Hepatic stellate cell (primary cell): ENCODE measurements at regions not wholly inside any gene's neighbourhood (a gene's known extent, or its start where the extent isn't known, plus 50 kb on each side); places are given as distances from the start of the nearest gene placed in this dataset.
"Not testable (repeated sequence)": the region's sequence is repeated elsewhere in the genome, so short reads cannot be mapped to it uniquely, and the experiment has no call there.

ENCODE experiments used
- DNase-seq: peaks from one replicate; pipeline ENCODE4 v3.0.0; 2011; ENCODE audit warnings: low spot score

DNA sequence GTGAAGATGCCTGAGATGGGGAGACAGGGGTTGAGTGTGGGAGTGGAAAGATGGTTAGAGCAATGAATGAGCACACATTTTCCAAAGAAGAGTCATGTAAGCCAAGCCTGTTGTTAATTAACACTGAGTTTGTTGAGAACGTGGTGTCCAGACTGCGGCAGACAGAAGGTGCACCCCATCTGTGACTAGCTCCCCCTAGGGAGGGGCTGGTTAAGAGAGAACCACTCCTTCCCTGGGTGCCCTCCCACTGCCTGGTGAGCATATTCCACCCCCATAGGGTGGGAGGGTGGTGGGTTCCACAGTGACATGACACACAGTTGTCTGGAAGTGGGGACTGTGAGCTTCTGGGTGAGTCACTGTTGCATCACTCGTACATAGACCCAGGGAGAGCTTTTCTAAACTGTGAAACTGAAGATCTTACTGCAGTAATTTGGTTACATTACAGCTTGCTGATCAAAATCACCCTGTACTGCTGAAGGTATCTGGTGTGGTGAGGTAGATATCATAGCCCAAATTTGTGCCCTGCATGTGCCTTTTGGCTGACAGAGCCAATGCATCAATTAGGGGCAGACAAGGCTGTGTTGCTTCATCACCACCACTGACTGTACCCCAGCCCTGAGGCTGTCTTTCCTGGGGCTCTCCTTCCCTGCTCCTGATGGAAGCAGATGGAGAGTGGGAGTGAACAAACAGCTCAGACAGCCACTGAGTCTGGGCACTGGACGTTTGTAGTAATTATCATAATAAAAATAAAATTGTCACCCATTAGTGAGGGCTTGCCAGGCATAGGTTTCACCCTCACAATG lies 150.9 kb downstream of the EMP1 start:
- peak; percentile 4 for DNase-seq

DNA sequence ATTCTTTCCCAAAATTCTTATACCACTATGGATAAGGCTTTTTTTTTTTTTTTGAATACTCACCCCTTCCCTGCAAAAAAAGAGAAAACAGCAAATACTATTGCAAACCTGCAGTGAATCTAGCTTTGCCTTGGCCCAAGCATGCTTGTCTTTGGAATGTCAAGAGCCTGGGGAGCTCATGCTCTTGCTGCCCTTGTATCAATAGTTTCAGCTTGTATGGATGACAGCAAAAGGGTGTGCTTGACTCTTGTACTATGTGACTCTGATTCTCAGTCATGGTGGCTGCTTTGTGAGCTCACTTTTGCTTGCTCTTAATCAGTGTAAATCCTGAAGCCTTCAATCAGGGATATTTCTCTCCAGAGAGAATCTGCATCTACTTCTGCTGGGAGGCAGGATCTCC lies 149.2 kb downstream of the EMP1 start:
- no peak for DNase-seq

DNA sequence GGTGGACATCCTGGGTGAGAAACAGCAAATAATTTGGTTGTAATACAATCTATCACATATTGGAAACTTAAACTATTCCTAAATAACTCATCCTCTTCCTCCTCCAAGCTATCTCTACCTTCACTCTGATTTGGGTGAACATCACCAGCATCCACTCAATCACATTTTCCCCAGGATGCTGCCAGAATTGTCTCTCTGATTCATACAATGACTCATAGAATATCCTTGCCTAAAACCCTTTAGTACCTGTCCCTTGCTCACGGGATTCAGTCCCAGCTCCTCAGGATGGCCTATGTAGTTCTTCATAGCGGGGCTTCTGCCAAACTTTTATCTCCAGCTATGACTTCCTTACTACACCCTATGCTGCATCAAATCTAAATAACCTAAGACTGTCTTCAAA lies 146.8 kb downstream of the EMP1 start:
- no peak for DNase-seq

DNA sequence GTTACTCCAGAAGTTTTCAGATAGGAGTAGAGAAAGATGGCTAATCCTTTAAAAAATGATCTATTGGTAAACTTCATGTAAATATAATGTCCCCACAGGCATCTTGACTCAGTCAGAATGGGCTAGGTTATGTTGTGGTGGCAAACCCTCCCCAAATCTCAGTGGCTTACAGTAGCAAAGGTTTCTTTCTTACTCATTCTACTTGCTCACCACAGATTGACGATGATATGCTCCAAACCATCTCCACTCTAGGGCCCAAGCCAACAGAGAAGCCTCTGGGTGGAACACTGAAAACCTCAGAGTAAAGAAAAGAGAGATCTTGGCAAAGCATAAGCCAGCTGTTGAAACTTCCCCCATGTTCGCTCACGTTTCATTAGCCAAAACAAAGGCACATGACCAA lies 146.4 kb downstream of the EMP1 start:
- no peak for DNase-seq

DNA sequence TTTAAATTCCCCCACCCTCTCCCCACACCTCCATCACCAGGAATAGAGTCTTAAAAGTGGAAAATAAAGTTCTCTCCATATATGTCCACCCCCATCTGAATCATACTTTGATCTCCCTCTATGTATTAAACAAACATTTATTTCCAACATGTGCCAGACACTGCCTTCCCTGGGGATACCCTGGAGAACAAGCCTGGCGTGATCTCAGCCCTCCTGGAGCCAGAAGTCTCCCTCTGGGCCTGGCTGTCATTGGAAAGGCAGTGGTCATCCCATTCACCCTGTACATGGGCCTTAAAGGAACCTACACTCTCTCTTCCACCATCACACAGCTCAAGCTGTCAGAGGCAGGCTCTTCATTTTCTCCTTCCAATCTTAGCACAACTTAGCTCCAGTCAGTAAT lies 143.6 kb downstream of the EMP1 start:
- no peak for DNase-seq

DNA sequence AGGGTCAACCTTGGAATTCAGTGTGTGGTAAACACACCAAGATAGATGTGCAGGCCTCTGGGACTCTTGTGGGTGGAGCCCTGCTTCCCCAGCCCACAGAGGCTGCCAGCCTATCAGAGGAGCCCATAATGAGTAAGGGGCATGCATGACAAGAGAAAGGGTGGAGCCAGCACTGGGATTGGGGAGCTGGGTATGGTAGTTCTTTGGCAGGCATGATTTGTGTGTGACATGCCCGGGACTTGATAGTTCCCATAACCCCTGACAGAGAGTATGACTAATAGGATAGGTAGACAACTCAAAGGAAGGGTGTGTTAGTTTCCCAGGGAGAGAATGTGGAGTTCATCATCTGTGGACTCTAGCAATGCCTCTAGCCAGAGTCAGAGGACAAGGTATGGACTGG lies 143.0 kb downstream of the EMP1 start:
- DNase-seq: no peak

DNA sequence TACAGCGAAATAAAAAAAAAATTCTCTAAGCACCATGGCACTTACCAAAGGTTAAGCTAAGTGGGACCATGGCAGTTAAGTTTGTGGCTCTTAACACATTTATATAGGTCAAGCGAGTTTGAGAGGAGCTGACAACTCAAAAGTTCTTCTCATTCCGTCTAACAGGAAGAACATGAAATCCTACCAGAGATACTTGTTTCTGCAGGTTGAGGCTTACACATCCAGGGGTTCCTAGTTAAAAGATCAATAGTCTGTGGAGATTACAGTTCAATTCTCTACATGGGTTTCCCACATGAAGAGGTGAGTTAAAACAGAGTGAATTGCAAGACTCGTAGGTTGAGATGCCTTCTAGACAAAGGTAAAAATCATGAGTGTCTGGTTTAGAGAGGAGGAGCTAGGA lies 142.6 kb downstream of the EMP1 start:
- no peak for DNase-seq

DNA sequence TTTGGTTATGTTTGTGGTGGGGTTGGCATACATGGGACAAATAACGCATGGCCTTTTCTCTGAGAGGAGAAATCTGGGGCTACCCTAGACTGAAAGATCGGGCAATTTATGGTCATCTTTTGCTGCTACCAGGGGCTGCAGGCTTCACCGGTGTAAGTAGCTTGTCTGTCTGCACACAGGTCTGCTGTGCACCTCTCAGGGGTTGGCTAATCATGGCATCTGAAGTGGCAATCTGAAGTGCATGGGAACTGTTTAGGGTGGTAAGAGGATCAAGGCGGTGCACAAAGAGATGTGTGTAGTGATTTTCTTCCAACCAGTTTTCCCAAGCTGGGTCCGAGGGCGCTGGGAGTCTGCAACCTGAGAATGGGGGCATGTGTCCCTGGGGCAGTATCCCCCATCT lies 141.3 kb downstream of the EMP1 start:
- DNase-seq: no peak

DNA sequence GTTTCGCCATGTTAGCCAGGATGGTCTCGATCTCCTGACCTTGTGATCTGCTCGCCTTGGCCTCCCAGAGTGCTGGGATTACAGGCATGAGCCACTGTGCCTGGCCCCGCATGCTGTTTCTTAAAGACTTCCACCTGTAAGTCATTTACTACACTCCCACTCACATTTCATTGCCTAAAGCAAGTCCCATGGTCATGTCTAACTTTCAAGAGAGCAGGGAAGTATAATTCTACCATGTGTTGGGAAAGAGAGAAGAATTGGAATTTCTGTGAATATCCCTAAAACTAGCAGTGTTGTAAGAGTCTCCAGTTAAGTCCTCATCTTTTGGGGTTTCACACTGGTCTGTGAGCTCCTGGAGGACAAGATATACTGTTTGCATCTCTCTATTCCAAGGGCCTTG lies 139.7 kb downstream of the EMP1 start:
- no peak for DNase-seq

DNA sequence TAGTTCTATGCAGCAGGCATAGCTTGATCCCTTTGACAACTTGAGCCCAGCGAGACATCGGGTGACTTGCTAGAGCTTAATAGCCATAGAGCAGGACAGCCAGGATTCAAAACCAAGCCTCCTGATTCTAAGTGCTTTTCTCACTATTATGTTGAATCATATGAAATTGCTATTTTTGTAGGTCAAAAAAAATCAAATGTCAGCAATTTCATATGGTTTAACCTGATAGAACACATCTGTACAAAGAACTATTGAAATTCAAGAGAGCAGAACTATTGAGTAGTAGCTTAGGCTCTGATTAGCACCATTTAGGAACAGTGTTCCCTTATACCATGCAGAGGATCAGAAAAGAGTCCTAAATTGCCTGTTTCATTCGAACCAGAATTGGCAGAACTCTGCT lies 132.0 kb downstream of the EMP1 start:
- DNase-seq: no peak

DNA sequence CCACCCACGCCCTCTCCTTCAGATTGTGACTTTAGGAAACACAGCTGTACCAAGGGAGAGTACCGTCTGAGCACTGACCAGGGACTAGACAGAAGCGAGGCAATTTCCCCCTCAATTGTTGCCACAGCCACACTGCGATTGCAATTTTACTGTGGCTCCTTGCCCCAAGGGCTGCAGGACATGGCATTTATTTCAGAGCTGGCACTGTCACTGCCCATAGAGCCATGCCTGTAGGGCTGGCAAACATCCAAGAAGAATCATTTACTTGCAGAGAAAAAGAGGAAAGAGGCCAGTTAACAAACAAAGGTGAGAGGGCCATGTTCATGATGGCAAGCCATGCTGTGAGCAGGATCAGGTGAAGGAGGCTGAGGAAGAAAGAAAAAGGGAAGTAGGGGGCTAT lies 129.6 kb downstream of the EMP1 start:
- DNase-seq: no peak

DNA sequence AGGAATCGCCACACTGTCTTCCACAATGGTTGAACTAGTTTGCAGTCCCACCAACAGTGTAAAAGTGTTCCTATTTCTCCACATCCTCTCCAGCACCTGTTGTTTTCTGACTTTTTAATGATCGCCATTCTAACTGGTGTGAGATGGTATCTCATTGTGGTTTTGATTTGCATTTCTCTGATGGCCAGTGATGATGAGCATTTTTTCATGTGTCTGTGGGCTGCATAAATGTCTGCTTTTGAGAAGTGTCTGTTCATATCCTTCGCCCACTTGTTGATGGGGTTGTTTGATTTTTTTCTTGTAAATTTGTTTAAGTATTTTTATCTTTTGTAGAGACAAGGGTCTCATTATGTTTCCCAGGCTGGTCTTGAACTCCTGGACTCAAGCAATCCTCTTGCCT lies 128.5 kb downstream of the EMP1 start:
- DNase-seq: not testable (repeated sequence)

DNA sequence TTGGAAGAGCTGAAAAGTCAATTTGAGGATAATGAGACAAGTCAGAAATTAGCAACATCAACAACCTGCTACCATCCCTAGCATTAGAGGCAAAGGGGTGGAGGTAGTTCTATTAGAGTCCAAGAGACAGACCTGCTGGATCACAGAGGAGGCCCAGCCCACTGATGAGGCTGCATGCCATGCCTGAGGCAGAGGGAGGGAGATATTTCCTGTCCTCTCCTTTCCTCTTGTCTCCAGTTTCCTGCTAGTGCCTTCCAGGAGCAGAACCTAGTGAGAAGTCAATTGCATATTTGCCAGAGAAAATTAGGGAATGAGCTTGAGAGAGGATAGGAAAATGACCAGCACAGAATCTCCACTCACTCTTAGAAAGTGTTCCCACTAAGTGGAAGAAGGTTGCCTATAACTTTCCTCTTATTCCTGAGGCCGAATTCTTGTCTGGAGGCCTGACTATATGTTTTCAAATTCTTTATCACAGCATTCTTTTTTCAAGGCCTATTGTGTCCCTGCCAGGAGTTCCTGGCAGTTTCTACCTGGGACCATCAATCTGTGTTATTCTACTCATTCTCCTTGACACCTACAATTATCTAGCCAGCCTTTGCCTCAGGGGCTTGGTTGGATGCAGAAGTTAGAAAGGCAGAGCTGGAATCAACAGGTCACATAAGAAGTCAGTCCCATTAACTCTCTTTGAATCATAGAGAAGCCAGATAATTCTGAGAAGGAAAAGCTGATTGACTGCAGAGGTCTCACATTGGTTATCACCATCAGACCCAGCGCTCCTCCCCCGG lies 121.9 kb downstream of the EMP1 start:
- no peak for DNase-seq

DNA sequence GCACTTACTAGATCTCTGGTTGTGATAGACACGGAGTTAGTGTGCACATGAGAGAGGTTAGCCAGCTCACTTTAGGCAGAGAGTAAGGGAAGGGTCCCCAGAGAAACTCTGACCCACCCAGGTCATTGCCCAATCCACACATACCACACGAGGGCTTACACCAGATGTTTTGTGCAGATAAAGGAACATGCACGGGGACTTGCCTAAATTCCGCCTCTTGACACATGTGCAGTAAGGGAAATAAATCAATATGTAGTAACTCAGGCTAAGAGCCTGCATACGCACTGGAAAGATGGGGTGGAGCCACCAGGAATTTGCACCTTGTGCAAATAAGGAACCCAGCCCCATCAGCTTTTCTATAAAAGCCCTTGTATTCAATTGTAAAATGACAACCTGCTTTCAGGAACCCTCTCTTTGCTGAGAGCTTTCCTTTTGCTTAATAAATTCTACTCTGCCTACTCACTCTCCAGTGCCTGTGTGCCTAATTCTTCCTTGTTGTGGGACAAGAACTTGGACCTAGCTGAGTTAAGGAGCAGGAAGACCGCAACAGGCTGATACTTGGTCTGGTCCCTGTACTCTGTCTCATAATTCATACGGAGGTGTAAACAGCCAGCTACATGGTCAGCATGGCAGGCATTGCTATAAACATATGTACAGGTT lies 120.2 kb downstream of the EMP1 start:
- no peak for DNase-seq

DNA sequence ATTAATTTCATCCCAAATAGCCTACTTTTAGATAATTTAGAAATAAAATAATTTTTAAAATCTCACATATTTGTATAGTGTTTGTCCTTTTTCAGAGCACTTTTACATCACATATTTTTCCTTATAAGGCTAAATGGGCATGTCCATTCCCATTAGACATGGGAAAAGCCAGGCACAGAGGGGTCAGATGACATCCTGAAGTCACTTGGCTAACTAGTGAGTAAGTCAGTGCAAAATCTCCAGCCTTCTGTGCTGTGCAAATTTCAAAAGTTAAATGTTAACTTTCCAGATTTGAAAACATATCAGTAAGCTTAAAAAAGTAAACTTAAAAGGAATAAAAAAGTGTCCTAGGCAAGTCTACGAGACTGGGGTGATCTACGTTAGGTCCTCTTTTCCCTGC lies 117.4 kb downstream of the EMP1 start:
- DNase-seq: no peak

DNA sequence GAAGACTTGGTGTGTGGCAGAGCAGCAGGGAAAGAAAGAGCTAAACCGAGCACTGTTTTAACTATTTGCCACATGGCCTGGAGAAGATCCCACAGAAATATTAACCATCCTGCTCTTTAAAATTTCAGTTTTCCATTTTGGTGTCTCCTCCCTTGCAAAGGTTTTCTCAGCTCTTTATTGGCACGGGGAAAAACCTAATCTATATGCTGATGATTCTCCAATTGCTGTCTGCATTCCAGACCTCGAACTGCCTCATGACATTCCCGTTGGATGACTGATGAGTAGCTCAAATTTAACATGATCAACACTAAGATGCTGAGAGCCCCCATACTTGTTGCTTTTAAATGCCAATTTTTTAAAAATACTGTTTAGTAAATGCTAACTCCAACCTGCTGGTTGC lies 115.0 kb downstream of the EMP1 start:
- DNase-seq: no peak

DNA sequence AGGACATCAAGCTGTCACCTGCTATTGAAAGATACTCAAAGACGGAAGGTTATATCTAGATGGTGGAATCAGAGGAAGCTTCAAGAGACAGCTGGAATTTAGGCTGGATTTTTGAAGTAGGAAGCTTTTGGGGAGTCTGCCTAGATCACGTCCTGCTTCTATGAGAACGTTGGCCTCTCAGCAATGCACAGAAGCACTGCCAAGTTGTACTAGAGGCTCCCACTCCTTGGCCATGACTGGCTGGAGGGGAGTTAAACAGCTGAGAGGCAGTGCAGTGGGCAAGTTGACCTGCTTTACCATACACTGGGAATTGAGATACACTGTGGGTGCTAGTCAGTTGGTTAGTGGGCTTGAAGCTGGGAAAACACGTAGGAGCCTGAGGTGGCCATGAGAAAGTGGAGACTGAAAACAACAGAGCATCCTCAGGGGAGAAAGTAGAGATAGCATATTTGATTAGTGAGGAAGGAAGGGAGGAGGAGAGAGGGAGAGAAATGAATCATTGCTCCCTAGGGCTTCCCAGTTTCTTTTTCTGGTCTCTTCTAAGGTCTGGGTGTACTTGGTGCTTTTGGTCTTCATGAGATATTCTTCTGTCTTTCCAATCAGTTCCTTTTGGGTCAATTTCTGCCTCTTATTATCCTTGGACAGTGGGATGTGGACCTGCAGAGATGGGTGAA lies 110.8 kb downstream of the EMP1 start:
- no peak for DNase-seq

DNA sequence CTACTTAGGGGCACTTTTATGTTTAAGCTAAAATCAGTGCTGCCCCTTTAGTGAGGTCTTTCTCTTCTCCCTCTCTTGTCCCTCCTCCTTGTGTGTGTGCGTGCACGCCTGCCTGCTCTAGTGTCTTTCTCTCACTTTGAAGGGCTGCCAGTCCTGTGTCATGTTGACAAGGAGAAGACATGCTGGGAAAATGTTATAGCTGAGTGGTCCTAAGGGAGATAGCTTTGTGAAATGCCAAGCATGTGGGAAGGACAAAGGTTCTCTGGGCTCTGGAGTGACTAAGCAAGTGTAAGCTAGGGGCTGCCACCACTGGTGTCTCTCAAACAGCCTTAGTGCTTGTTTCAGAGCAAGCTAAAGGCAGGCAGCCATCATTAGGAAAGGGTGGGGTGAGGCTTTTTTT lies 108.4 kb downstream of the EMP1 start:
- no peak for DNase-seq

DNA sequence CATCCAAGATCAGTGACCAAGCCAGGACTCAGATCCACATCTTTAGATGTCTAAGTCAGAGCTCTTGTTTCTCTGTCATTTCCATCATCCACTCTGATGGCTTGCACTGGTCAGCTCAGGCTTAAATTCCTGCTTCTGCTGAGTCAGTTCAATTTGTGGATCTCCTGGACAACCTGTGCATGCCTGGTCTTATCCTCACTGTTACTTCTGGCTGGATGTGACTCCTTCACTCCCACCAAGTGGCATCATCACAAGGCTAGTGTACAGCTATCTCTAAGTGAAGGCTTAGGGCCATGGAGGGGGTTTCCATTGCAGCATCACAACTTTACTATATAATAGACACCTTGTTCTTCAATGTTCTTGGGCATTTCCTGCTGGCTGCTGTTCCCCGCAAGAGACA lies 102.9 kb downstream of the EMP1 start:
- DNase-seq: no peak

DNA sequence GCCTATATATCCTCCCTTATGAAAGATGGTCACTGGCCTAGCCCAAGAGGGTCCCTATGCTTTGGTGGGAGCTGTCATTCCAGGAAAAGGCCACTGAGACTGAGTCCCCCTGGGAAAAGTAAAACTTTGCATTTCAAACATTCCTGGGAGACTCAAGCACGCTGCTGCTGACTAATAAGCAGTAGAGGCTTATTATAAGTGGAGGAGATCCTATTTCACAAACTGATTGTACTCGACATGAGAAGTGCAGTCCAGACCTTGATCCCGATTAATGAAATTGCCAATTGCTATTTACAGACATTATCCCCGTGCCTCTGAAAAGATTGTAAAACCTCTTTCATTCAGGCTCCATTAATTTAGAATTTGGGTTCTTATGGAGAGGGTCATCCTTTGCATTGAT lies 96.6 kb downstream of the EMP1 start:
- DNase-seq: peak; percentile 11

DNA sequence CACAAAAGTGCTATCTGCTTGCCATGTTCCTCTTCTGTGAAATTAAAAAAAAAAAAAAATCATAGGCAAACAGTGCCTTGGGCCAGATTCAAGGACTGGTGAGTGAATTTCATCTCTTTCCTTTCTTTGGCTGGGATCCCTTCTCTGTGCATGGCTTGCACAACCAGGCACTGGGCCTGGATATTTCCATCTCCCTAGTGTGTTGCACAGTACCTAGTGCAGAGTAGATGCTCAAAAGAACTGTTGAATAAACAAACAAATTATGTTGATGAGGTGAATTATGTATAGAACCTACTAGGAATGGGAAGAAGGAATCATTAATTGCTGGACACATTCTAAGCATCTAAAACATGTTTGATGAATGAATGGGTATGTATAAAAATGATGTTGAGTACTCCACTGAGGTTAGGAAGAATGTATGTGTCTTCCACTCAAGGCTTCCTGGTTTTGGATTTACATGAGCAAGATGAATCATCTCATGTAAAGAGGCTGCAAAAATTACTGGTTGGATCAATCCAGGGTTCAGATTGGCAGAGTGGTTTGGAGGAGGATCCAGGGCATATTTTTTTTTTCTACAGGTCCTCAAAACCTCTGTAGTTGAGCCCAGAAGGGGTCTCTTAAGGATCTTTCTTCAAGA lies 93.2 kb downstream of the EMP1 start:
- DNase-seq: no peak
